Caco-2 (cell line): ENCODE measurements at regions not wholly inside any gene's neighbourhood (a gene's known extent, or its start where the extent isn't known, plus 50 kb on each side); places are given as distances from the start of the nearest gene placed in this dataset.

Source experiments
- BruUV-seq: library from RNA; stranded (reverse); fragments of 400-500 nt; replicated peaks from 2 replicates; lab custom pipeline; 2021; lab: Mats Ljungman, UMichigan
- CTCF ChIA-PET: fragments of 300-600 bp; sonication (Branson Sonifier 250); formaldehyde crosslinking; loops from one replicate; lab custom pipeline; 2022; ENCODE audit warnings: antibody characterized with exemption; lab: Charles Lee
- POLR2A ChIA-PET: fragments of 300-600 bp; sonication (Branson Sonifier 250); formaldehyde crosslinking; loops from one replicate; lab custom pipeline; 2022; ENCODE audit warnings: antibody characterized with exemption; lab: Charles Lee
- DNase-seq, 2 experiments: peaks; one replicate each; pipeline versions ENCODE4 v3.0.0 to v3.0.0-alpha.2; 2020 to 2022
- H3K27me3 ChIP-seq: replicated peaks from 2 replicates; pipeline ENCODE4 v1.6.0; 2011; ENCODE audit warnings: low read length; ENCODE audit not compliant: control insufficient read depth, insufficient read depth
- H3K36me3 ChIP-seq: 2 replicates; pipeline ENCODE4 v1.5.1; 2011; ENCODE audit warnings: low read length; ENCODE audit not compliant: control insufficient read depth, insufficient read depth
- H3K4me1 ChIP-seq: fragments of 250-450 bp; sonication (Bioruptor Pico); 2 replicates; pipeline ENCODE4 v1.5.1; 2020; ENCODE audit warnings: mild to moderate bottlenecking
- H3K4me3 ChIP-seq: 2 replicates; pipeline ENCODE4 v1.5.1; 2011; ENCODE audit warnings: low read depth, mild to moderate bottlenecking, control low read depth, low read length
- H3K9me3 ChIP-seq: fragments of 250-450 bp; sonication (Bioruptor Pico); 2 replicates; pipeline ENCODE4 v1.5.1; 2020; ENCODE audit warnings: mild to moderate bottlenecking, moderate library complexity
- H3K27ac Mint-ChIP-seq: one replicate; pipeline ENCODE4 v1.8.0; 2022; ENCODE audit warnings: mixed read lengths; ENCODE audit not compliant: unreplicated experiment
- H3K27me3 Mint-ChIP-seq: one replicate; pipeline ENCODE4 v1.8.0; 2022; ENCODE audit warnings: mixed read lengths; ENCODE audit not compliant: insufficient read depth, unreplicated experiment
- H3K36me3 Mint-ChIP-seq: one replicate; pipeline ENCODE4 v1.8.0; 2022; ENCODE audit warnings: mild to moderate bottlenecking, mixed read lengths; ENCODE audit not compliant: insufficient read depth, unreplicated experiment
- H3K4me1 Mint-ChIP-seq: one replicate; pipeline ENCODE4 v1.8.0; 2022; ENCODE audit warnings: low read depth, mixed read lengths; ENCODE audit not compliant: unreplicated experiment
- H3K4me3 Mint-ChIP-seq: one replicate; pipeline ENCODE4 v1.8.0; 2022; ENCODE audit warnings: mild to moderate bottlenecking, moderate library complexity, mixed read lengths; ENCODE audit not compliant: unreplicated experiment
- H3K9me3 Mint-ChIP-seq: one replicate; pipeline ENCODE4 v1.8.0; 2022; ENCODE audit warnings: mixed read lengths; ENCODE audit not compliant: unreplicated experiment
- CTCF ChIP-seq, 2 experiments: fragments of 200-600 bp in 1 of 2; IDR thresholded peaks; 1 replicate in 1 of 2; 2 replicates in 1 of 2; pipeline versions ENCODE4 v1.5.1 to v1.8.0; 2011 to 2022; ENCODE audit warnings: antibody characterized with exemption in 1 of 2, control low read depth in 1 of 2, inconsistent platforms in 1 of 2, low read depth in 1 of 2, low read length in 1 of 2, mild to moderate bottlenecking in 1 of 2, moderate library complexity in 1 of 2; ENCODE audit not compliant: insufficient read depth in 1 of 2, severe bottlenecking in 1 of 2, unreplicated experiment in 1 of 2
- intact Hi-C: fragments of 100-400 bp; cut with micrococcal nuclease; formaldehyde crosslinking; loops from one replicate; pipeline ENCODE4 v1.10.0; 2022; ENCODE audit not compliant: unreplicated experiment

GRCh38 chr5:108484035-108484434, 102.1 kb upstream of the FBXL17 start:
- Mint-ChIP-seq H3K36me3 (no peaks in the 10 kb centered on the region), H3K27me3 (peaks cover 12% of the 10 kb centered on the region), H3K4me3 (no peak overlapping the region), H3K9me3 (no peaks in the 10 kb centered on the region), H3K27ac (no peak overlapping the region), H3K4me1 (no peaks in the 10 kb centered on the region)
- DNase-seq: no peak
- no TSS peak for BruUV-seq
- no peaks in the 10 kb centered on the region for H3K27me3 ChIP-seq
- H3K4me3 ChIP-seq: no peak overlapping the region
- no peak for TF ChIP-seq CTCF (IDR thresholded peaks at IDR 0.05; ENCODE audit: insufficient read depth in 1 of 2, low read depth in 1 of 2, low read length in 1 of 2, severe bottlenecking in 1 of 2, unreplicated experiment in 1 of 2)
- H3K36me3 ChIP-seq: no peaks in the 10 kb centered on the region
- intact Hi-C loops: loop anchor here (5.0 kb wide), 1 partner anchor 993 kb away; no protein-coding TSS in a partner anchor
- ChIA-PET CTCF (no interaction called here), POLR2A (no interaction called here)
- peaks cover 5% of the 10 kb centered on the region; the same call in 1 of the 2 replicates for H3K9me3 ChIP-seq
- no peaks in the 10 kb centered on the region for H3K4me1 ChIP-seq

- Mint-ChIP-seq H3K36me3 (no peaks in the 10 kb centered on the region), H3K4me1 (no peaks in the 10 kb centered on the region)
Measured at GRCh38 chr5:108481355-108481931, 99.5 kb upstream of the FBXL17 start.

GRCh38 chr5:108472237-108472636, 90.3 kb upstream of the FBXL17 start:
- Mint-ChIP-seq H3K9me3 (no peaks in the 10 kb centered on the region), H3K27ac (no peak overlapping the region), H3K4me1 (no peaks in the 10 kb centered on the region), H3K4me3 (no peak overlapping the region), H3K27me3 (no peaks in the 10 kb centered on the region), H3K36me3 (no peaks in the 10 kb centered on the region)
- ChIA-PET POLR2A (no interaction called here), CTCF (no interaction called here)
- Histone ChIP-seq H3K4me1 (no peaks in the 10 kb centered on the region), H3K4me3 (no peak overlapping the region), H3K27me3 (no peaks in the 10 kb centered on the region; the same call in 1 of the 2 replicates), H3K9me3 (no peaks in the 10 kb centered on the region), H3K36me3 (no peaks in the 10 kb centered on the region)
- BruUV-seq: no TSS peak
- no peak for TF ChIP-seq CTCF (IDR thresholded peaks at IDR 0.05; ENCODE audit: insufficient read depth in 1 of 2, low read depth in 1 of 2, low read length in 1 of 2, severe bottlenecking in 1 of 2, unreplicated experiment in 1 of 2)
- intact Hi-C loops: no loop called here
- no peak for DNase-seq

More at GRCh38 chr5:108481355-108481931, 99.5 kb upstream of the FBXL17 start:
- H3K9me3 Mint-ChIP-seq: no peaks in the 10 kb centered on the region
- CTCF ChIA-PET: no interaction called here
- H3K4me3 Mint-ChIP-seq: no peak overlapping the region
- no peaks in the 10 kb centered on the region for H3K27me3 ChIP-seq
- DNase-seq: peak; percentile 35 to 51
- intact Hi-C loops: loop anchor here (1.0 to 5.0 kb wide), 4 partner anchors 41 to 1207 kb away; partner anchors contain the start of gene MAN2A1
- peak; percentile 44 to 51 for TF ChIP-seq CTCF (IDR thresholded peaks at IDR 0.05; ENCODE audit: insufficient read depth in 1 of 2, low read depth in 1 of 2, low read length in 1 of 2, severe bottlenecking in 1 of 2, unreplicated experiment in 1 of 2)
- H3K4me3 ChIP-seq: no peak overlapping the region
- H3K4me1 ChIP-seq: no peaks in the 10 kb centered on the region
- H3K27ac Mint-ChIP-seq: no peak overlapping the region
- H3K9me3 ChIP-seq: 0 out of 2 replicates have a peak, but pooled peaks cover 4% of the 10 kb centered on the region
- POLR2A ChIA-PET: no interaction called here
- BruUV-seq: no TSS peak
- H3K36me3 ChIP-seq: no peaks in the 10 kb centered on the region
- H3K27me3 Mint-ChIP-seq: peaks cover 10% of the 10 kb centered on the region
